Chondrocyte (in vitro differentiated cells): ENCODE measurements at regions not wholly inside any gene's neighbourhood (a gene's known extent, or its start where the extent isn't known, plus 50 kb on each side); places are given as distances from the start of the nearest gene placed in this dataset.

ENCODE experiments used
- DNase-seq: peaks from one replicate; pipeline ENCODE4 v3.0.0; 2021; ENCODE audit warnings: mixed read lengths, low spot score
- H3K27ac Mint-ChIP-seq: one replicate; pipeline ENCODE4 v1.8.0; 2021; ENCODE audit warnings: mild to moderate bottlenecking, moderate library complexity, mixed read lengths; ENCODE audit not compliant: unreplicated experiment
- H3K27me3 Mint-ChIP-seq: 2 replicates; pipeline ENCODE4 v1.8.0; 2021; ENCODE audit warnings: low read depth, mixed read lengths
- H3K36me3 Mint-ChIP-seq: 2 replicates; pipeline ENCODE4 v1.8.0; 2021; ENCODE audit warnings: low read depth, mixed read lengths
- H3K4me1 Mint-ChIP-seq: 2 replicates; pipeline ENCODE4 v1.8.0; 2021; ENCODE audit warnings: low read depth, mild to moderate bottlenecking, mixed read lengths
- H3K4me3 Mint-ChIP-seq: one replicate; pipeline ENCODE4 v1.8.0; 2021; ENCODE audit warnings: mild to moderate bottlenecking, moderate library complexity, mixed read lengths; ENCODE audit not compliant: unreplicated experiment
- H3K9me3 Mint-ChIP-seq: 2 replicates; pipeline ENCODE4 v1.8.0; 2021; ENCODE audit warnings: low read depth, mixed read lengths
- TF ChIP-seq, protein P1 (sequence below): fragments of 200-600 bp; sonication (generic); IDR thresholded peaks from 2 replicates; pipeline ENCODE4 v1.5.0; 2021; ENCODE audit warnings: antibody characterized with exemption, mild to moderate bottlenecking, moderate library complexity

DNA sequence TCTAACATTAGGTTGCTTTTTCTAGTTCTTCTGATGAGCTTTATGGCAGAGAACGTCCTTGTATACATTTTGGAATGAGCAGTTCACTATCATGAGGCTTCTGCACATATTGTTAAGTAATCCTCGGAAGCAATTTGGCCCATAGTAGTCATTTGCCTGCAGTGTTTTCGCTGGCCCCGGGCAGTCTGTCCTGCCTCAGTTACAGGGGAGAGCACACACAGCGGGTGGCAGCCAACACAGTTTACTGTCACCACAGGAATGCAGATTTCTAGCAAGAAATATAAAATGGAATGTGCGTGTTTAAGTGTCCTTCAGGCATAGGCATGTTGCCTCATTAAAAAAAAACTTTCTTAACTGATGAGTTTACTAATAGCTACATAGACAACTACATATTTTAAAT, 71.5 kb upstream of the GJB6 start:
- peaks cover 35% of the 10 kb centered on the region for H3K27me3 Mint-ChIP-seq
- H3K9me3 Mint-ChIP-seq = peaks cover 13% of the 10 kb centered on the region
- H3K27ac Mint-ChIP-seq = no peak overlapping the region
- no peak overlapping the region for H3K4me3 Mint-ChIP-seq
- TF ChIP-seq, protein P1, sequence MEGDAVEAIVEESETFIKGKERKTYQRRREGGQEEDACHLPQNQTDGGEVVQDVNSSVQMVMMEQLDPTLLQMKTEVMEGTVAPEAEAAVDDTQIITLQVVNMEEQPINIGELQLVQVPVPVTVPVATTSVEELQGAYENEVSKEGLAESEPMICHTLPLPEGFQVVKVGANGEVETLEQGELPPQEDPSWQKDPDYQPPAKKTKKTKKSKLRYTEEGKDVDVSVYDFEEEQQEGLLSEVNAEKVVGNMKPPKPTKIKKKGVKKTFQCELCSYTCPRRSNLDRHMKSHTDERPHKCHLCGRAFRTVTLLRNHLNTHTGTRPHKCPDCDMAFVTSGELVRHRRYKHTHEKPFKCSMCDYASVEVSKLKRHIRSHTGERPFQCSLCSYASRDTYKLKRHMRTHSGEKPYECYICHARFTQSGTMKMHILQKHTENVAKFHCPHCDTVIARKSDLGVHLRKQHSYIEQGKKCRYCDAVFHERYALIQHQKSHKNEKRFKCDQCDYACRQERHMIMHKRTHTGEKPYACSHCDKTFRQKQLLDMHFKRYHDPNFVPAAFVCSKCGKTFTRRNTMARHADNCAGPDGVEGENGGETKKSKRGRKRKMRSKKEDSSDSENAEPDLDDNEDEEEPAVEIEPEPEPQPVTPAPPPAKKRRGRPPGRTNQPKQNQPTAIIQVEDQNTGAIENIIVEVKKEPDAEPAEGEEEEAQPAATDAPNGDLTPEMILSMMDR = no peak
- H3K36me3 Mint-ChIP-seq = peaks cover 2% of the 10 kb centered on the region
- H3K4me1 Mint-ChIP-seq = peaks cover 6% of the 10 kb centered on the region
- no peak for DNase-seq

DNA sequence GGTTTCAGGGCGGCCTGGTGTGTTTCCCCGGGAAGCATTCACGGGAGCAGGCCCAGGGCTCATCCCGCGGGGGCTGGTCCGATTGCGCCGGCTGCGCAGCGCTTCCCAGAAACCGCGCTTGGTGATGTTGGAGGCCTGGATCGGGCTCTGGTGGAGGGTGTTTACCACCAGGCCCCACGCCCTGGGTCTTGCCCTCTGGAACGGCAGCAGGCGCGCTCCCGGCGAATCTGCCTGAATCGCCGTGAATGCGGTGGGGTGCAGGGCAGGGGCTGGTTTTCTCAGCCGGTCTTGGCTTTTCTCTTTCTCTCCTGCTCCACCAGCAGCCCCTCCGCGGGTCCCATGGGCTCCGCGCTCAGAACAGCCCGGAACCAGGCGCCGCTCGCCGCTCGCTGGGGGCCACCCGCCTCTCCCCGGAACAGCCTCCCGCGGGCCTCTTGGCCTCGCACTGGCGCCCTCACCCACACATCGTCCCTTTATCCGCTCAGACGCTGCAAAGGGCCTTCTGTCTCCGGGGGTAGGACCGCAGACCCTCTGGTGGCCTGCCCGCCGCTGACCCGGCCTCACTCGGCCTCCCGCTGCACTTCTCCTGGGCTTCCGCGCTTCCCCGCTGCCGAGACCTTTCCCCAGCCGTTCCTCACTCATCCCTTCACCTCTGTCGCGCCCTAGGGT, 69.4 kb upstream of the GJB6 start:
- Mint-ChIP-seq H3K27me3 (peaks cover 33% of the 10 kb centered on the region), H3K9me3 (no peaks in the 10 kb centered on the region), H3K36me3 (no peaks in the 10 kb centered on the region), H3K4me1 (peaks cover 6% of the 10 kb centered on the region), H3K27ac (no peak overlapping the region), H3K4me3 (no peak overlapping the region)
- TF ChIP-seq, protein P1 = no peak
- DNase-seq = no peak

DNA sequence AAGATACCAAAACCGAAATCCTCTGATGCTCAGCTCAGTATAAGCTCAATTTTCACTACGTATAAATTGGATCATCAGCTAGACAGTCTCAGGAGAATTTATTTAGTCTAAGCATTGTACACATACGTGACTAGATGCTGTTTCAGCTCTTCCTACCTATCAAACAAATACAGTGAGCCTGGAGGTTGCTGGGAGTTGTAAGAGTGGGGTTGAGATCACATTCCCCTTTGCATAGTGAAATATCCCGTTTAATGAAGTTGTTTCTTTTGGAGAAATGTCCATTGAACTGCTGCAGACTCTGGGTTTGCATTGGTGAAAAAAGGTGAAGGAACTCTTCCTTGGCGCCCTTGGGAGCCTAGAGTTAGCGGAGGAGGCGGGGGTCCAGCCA, 68.9 kb upstream of the GJB6 start:
- Mint-ChIP-seq H3K27ac (no peak overlapping the region), H3K9me3 (no peaks in the 10 kb centered on the region), H3K4me3 (no peak overlapping the region), H3K4me1 (peaks cover 6% of the 10 kb centered on the region), H3K27me3 (peaks cover 36% of the 10 kb centered on the region), H3K36me3 (no peaks in the 10 kb centered on the region)
- DNase-seq = no peak
- TF ChIP-seq, protein P1 = no peak

DNA sequence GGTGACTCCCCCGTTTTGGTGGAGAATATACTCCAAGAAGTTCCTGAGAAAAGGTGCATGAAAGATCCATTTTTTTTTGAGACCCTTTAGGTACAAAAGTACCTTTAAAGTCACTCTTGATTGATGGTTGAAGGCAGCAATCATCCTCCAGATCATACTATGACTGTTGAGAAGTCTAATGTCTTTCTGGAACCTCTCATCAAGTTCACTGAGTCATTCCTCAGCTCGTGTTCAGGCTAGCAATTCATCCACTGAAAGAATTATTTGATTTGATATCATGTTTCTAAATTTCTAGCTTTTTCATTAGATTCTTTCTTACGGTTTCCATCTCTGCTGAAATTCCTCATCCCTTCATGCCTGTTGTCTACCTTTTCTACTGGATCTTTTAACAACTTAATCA, 65.1 kb upstream of the GJB6 start:
- Mint-ChIP-seq H3K4me1 (no peaks in the 10 kb centered on the region), H3K4me3 (no peak overlapping the region), H3K27ac (no peak overlapping the region), H3K36me3 (no peaks in the 10 kb centered on the region), H3K9me3 (no peaks in the 10 kb centered on the region), H3K27me3 (peaks cover 40% of the 10 kb centered on the region)
- TF ChIP-seq, protein P1 = no peak
- DNase-seq = no peak

DNA sequence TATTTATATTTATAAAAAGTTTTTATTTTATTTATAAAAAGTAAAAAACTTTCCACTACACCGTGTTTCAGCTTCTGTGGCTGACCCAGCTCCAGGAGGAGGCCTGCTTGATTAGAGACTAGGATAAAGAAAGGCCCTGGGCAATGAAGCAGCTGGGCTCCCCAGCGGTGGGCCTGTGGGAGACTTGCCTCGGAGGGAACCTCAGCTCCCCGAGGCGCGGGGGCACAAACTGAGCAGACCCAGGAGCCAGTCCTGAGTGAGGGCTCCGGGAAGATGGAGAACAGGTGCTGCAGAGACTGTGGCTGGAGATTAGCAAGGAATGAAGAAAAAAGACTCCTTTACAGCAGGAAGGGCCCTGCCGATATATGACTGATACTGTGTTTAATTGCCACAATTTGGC, 63.8 kb upstream of the GJB6 start:
- H3K36me3 Mint-ChIP-seq = no peaks in the 10 kb centered on the region
- TF ChIP-seq, protein P1 = no peak
- H3K4me1 Mint-ChIP-seq = no peaks in the 10 kb centered on the region
- no peak overlapping the region for H3K4me3 Mint-ChIP-seq
- DNase-seq = no peak
- peaks cover 40% of the 10 kb centered on the region for H3K27me3 Mint-ChIP-seq
- no peaks in the 10 kb centered on the region for H3K9me3 Mint-ChIP-seq
- H3K27ac Mint-ChIP-seq = no peak overlapping the region
